Endodermal cell (in vitro differentiated cells): ENCODE measurements at regions not wholly inside any gene's neighbourhood (a gene's known extent, or its start where the extent isn't known, plus 50 kb on each side); places are given as distances from the start of the nearest gene placed in this dataset.
A peak's percentile ranks its signal among the peaks of the same experiment; 100 is the strongest.

ENCODE experiments used
- DNase-seq: peaks from one replicate; pipeline ENCODE4 v3.0.0-alpha.2; 2017
- H3K27ac ChIP-seq: 2 replicates; pipeline ENCODE4 v1.5.1; 2013; ENCODE audit warnings: mild to moderate bottlenecking, low read depth, low read length, moderate library complexity
- H3K27me3 ChIP-seq: 2 replicates; pipeline ENCODE4 v1.6.1; 2013; ENCODE audit warnings: mild to moderate bottlenecking, low read length, moderate library complexity; ENCODE audit not compliant: insufficient read depth, control insufficient read depth, poor library complexity, severe bottlenecking
- H3K36me3 ChIP-seq: 2 replicates; pipeline ENCODE4 v1.7.0; 2013; ENCODE audit warnings: mild to moderate bottlenecking, low read length, moderate library complexity; ENCODE audit not compliant: control insufficient read depth, insufficient read depth
- H3K4me1 ChIP-seq: one replicate; pipeline ENCODE4 v1.7.0; 2013; ENCODE audit warnings: low read length; ENCODE audit not compliant: control insufficient read depth, insufficient read depth
- H3K4me3 ChIP-seq: 2 replicates; pipeline ENCODE4 v1.5.1; 2013; ENCODE audit warnings: mild to moderate bottlenecking, low read length, moderate library complexity
- H3K9ac ChIP-seq: 2 replicates; pipeline ENCODE4 v1.6.1; 2013; ENCODE audit warnings: mild to moderate bottlenecking, low read length, moderate library complexity; ENCODE audit not compliant: poor library complexity, severe bottlenecking; ENCODE audit errors: extremely low read depth
- H3K9me3 ChIP-seq: 2 replicates; pipeline ENCODE4 v1.6.1; 2013; ENCODE audit warnings: mild to moderate bottlenecking, low read length, moderate library complexity; ENCODE audit not compliant: control insufficient read depth
- H3K27ac Mint-ChIP-seq: 2 replicates; pipeline ENCODE4 v1.8.0; 2020; ENCODE audit warnings: mixed read lengths
- H3K27me3 Mint-ChIP-seq: 2 replicates; pipeline ENCODE4 v1.8.0; 2021; ENCODE audit warnings: mild to moderate bottlenecking, mixed read lengths; ENCODE audit not compliant: insufficient read depth
- H3K36me3 Mint-ChIP-seq: 2 replicates; pipeline ENCODE4 v1.8.0; 2020; ENCODE audit warnings: low read depth, mixed read lengths
- H3K4me1 Mint-ChIP-seq: 2 replicates; pipeline ENCODE4 v1.8.0; 2020; ENCODE audit warnings: mixed read lengths
- H3K4me3 Mint-ChIP-seq: 2 replicates; pipeline ENCODE4 v1.8.0; 2020; ENCODE audit warnings: mild to moderate bottlenecking, moderate library complexity, mixed read lengths
- H3K9me3 Mint-ChIP-seq: 2 replicates; pipeline ENCODE4 v1.8.0; 2020; ENCODE audit warnings: mild to moderate bottlenecking, mixed read lengths
- WGBS, 2 experiments: methylation state at CpG; one replicate each; pipeline versions ENCODE4 v1.1.5 to v1.1.7; 2013; ENCODE audit warnings: missing lambda C conversion rate in 2 of 2, mixed read lengths in 1 of 2; ENCODE audit not compliant: insufficient coverage in 1 of 2, insufficient read length in 1 of 2; 5-methylcytosine and 5-hydroxymethylcytosine counted together
- TF ChIP-seq, protein P1 (sequence below): fragments of 200-600 bp; sonication (generic); conservative IDR thresholded peaks from 2 replicates; pipeline ENCODE4 v1.5.0; 2021; ENCODE audit warnings: antibody characterized with exemption, mild to moderate bottlenecking

DNA sequence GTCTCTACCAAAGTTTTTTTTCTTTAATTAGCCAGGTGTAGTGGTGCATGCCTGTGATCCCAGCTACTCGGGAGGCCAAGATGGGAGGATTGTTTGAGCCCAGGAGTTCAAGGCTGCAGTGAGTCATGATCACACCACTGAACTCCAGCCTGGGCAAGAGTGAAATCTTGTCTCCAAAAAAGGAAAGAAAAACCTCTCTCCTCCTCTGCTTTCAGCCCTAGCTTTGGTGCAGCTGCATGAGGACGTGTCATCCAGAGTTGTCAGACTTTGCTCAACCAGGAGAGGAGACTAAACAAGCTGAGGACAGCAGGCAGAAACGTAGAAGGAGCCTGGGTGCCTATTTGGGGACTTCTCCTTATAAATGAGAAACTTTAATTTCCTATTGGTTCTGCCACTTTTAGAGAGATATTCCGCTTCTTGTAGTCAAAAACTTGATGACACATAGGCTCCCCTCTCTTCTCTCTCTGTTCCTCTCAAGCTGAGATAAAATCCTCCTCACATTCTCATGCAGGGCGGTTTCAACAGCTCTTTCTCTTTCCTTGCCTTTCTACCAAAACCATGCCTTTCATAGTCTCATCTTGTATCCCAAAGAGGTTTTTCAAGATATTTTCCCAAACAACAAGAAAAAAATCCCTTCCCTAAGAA is 205.4 kb downstream of the ARHGAP12 start:
- H3K4me3 Mint-ChIP-seq = no peak overlapping the region
- H3K4me3 ChIP-seq = no peak overlapping the region
- H3K9me3 ChIP-seq = peaks cover 20% of the 10 kb centered on the region
- no peak for DNase-seq
- H3K4me1 Mint-ChIP-seq = peaks cover 10% of the 10 kb centered on the region
- no peak overlapping the region for H3K9ac ChIP-seq
- TF ChIP-seq, protein P1, sequence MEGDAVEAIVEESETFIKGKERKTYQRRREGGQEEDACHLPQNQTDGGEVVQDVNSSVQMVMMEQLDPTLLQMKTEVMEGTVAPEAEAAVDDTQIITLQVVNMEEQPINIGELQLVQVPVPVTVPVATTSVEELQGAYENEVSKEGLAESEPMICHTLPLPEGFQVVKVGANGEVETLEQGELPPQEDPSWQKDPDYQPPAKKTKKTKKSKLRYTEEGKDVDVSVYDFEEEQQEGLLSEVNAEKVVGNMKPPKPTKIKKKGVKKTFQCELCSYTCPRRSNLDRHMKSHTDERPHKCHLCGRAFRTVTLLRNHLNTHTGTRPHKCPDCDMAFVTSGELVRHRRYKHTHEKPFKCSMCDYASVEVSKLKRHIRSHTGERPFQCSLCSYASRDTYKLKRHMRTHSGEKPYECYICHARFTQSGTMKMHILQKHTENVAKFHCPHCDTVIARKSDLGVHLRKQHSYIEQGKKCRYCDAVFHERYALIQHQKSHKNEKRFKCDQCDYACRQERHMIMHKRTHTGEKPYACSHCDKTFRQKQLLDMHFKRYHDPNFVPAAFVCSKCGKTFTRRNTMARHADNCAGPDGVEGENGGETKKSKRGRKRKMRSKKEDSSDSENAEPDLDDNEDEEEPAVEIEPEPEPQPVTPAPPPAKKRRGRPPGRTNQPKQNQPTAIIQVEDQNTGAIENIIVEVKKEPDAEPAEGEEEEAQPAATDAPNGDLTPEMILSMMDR = no peak
- H3K27ac ChIP-seq = no peak overlapping the region
- no peaks in the 10 kb centered on the region for H3K4me1 ChIP-seq
- no peaks in the 10 kb centered on the region for H3K36me3 ChIP-seq
- no peaks in the 10 kb centered on the region for H3K27me3 Mint-ChIP-seq
- peaks cover 45% of the 10 kb centered on the region for H3K9me3 Mint-ChIP-seq
- no peak overlapping the region for H3K27ac Mint-ChIP-seq
- H3K27me3 ChIP-seq = no peaks in the 10 kb centered on the region
- WGBS, 2 experiments = 89 to 92% methylated on average over 4 to 5 of the region's 5 CpGs
- H3K36me3 Mint-ChIP-seq = peaks cover 2% of the 10 kb centered on the region

DNA sequence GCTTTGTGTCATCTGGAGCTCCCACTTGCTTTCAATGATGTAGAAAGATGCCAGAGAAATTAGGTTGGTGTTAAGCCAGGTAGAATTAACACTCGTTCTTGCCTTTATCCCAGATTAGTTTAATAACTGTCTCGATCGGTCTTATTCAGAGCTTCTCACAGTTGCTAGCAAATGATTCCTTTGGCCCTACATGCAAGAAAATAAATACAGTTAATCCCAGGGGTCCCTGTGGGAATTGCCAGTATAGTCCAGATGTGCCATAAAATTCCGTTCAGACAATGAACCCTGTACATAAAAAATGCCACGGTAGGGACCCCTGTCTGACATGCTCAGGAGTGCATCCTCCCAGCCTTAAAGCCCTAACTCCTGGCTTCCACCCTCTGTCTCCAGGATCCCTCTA is 207.5 kb downstream of the ARHGAP12 start:
- Histone ChIP-seq H3K27ac (no peak overlapping the region), H3K36me3 (no peaks in the 10 kb centered on the region), H3K4me3 (no peak overlapping the region), H3K9me3 (peaks cover 14% of the 10 kb centered on the region), H3K9ac (no peak overlapping the region), H3K4me1 (no peaks in the 10 kb centered on the region), H3K27me3 (no peaks in the 10 kb centered on the region)
- Mint-ChIP-seq H3K27ac (no peak overlapping the region), H3K9me3 (peaks cover 37% of the 10 kb centered on the region), H3K4me1 (peaks cover 10% of the 10 kb centered on the region), H3K4me3 (no peak overlapping the region), H3K27me3 (no peaks in the 10 kb centered on the region), H3K36me3 (no peaks in the 10 kb centered on the region)
- TF ChIP-seq, protein P1 = peak; percentile 14
- DNase-seq = no peak
- 87 to 94% methylated on average over 5 of the region's 5 CpGs for WGBS, 2 experiments

DNA sequence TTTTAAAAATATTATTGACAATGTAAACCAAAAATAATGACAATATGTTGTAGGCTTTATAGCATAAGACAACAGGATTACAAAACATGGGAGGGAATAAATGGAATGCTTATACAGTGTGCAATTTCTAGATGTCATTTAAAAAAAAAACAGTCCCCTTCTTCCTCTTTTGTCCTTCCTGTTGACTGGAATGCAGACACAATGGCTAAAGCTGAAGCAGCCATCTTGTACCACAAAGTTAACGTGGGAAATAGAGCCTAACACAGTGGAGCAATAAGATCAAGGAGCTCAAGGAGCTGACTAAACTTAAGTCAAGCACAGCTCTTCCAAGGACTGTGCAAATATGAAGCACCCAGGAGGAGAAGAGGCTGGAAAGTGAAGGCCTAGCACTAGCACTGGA is 208.1 kb downstream of the ARHGAP12 start:
- H3K27ac Mint-ChIP-seq = no peak overlapping the region

More for the DNA sequence above, 208.1 kb downstream of the ARHGAP12 start:
- peaks cover 10% of the 10 kb centered on the region for H3K4me1 Mint-ChIP-seq
- no peaks in the 10 kb centered on the region for H3K36me3 ChIP-seq
- no peaks in the 10 kb centered on the region for H3K4me1 ChIP-seq
- peaks cover 14% of the 10 kb centered on the region for H3K9me3 ChIP-seq
- peaks cover 38% of the 10 kb centered on the region for H3K9me3 Mint-ChIP-seq
- H3K27me3 Mint-ChIP-seq = no peaks in the 10 kb centered on the region
- H3K36me3 Mint-ChIP-seq = no peaks in the 10 kb centered on the region
- H3K4me3 Mint-ChIP-seq = no peak overlapping the region
- H3K4me3 ChIP-seq = no peak overlapping the region
- no peaks in the 10 kb centered on the region for H3K27me3 ChIP-seq
- no peak overlapping the region for H3K27ac ChIP-seq
- TF ChIP-seq, protein P1 = no peak
- WGBS, 2 experiments = 79 to 100% methylated on average over 1 of the region's 1 CpG
- H3K9ac ChIP-seq = no peak overlapping the region
- no peak for DNase-seq
